A172 (cell line): ENCODE measurements at regions not wholly inside any gene's neighbourhood (a gene's known extent, or its start where the extent isn't known, plus 50 kb on each side); places are given as distances from the start of the nearest gene placed in this dataset.
A peak's percentile ranks its signal among the peaks of the same experiment; 100 is the strongest.
"Not testable (repeated sequence)": the region's sequence is repeated elsewhere in the genome, so short reads cannot be mapped to it uniquely, and the experiment has no call there.

Experiments
- DNase-seq: peaks from one replicate; pipeline ENCODE4 v3.0.0-alpha.2; 2015; ENCODE audit warnings: low spot score

DNA sequence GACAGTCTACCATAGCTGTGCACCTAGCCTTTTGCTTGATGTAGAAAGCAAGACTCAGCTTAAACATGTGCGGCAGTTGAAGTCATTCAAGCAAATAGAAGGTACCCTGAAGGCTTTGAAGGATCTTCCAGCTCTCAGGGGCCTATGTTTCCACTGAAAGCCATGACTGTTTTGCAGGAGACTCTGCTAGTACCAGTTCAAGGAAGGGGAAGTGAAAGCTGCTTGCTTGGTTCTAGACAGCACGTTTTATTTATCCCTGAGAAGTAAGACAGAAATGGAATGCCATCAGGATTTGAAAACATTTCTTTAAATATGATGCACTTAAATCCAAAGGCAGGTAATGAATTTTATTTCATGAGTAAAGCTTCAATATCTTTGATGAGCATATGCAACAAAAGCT is 311.4 kb downstream of the PDCD6IP start:
- DNase-seq, result no peak

DNA sequence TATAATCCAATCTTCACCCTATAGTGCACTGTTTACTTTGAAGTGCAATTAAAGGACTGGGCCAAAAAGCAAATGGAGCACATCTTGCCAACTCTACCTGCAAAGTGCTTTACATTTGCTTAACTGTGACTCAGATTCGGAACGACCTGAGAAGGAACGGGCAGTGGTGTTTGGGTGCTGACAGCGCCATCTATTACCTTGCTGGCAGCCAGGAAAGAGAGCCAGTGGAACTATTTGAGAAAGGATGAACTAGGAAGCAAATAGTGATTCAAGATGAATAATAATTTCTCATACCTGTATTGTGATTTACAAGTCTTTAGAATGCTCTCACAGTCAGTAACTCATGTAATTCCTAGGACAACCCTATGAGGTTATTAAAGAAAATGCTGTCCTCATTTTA is 312.9 kb downstream of the PDCD6IP start:
- no peak for DNase-seq

DNA sequence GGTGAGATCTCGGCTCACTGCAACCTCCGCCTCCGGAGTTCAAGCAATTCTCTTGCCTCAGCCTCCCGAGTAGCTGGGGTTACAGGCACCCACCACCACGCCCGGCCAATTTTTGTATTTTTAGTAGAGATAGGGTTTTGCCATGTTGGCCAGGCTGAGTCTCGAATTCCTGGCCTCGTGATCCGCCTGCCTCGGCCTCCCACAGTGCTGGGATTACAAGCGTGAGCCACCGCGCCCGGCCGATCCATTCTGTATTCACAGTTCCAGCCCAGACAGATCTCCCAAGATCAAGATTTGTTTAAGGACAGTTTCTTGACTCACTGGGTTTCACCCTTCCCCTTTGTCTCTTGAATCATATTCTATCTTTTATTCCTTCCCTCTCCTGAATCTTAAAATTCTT is 313.8 kb downstream of the PDCD6IP start:
- not testable (repeated sequence) for DNase-seq

DNA sequence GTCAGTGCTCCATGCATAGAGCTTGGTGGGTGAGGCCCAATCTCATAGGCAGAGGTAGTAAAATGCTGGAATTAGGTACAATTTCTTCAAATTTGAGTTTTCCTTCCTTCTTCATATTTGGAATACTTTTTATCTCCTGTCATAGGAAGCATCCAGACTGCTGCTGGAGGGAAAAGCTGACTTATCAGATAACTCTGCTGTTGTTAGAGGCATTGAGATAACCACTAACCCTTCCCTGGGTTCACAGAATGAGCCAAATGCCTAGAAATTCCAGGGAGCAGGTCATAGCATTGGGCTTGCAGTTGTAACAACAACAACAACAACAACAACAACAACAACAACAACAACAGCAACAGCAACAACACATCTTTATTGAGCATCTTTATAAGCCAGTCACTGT is 332.7 kb downstream of the PDCD6IP start:
- no peak for DNase-seq

DNA sequence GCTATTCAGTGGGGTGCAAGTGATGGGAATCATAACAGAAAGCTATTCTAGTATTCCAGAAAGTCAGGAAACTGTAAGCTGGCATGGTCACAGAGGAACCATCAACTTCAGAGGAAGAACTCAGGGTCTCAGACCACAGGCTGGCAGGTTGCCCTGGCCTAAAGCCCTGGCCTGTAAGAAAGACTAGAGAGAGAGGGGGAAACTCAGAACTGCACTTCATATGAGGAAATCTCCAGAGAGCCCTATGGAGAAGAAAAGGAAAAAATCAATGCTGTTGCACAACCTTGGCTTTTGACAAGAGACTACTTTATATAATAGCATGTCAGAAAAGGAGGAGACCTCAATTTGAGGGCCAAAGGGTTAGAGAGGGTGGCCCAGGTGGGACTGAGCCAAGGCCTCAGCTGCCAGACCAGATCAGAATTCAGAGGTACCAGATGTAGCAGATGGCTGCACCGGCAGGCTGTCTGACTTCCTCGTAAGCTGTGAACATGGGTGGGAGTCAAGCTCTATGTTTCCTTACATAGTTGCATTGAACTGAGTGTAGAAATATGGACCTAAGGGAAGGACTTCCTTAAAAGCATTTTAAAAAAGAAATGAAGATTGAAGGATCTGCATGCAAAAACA is 333.8 kb downstream of the PDCD6IP start:
- DNase-seq, result no peak

- no peak for DNase-seq
Observed at GRCh38 chr3:34139566-34139965, 341.1 kb downstream of the PDCD6IP start.

GRCh38 chr3:34140616-34141015 is 342.2 kb downstream of the PDCD6IP start:
- no peak for DNase-seq

DNA sequence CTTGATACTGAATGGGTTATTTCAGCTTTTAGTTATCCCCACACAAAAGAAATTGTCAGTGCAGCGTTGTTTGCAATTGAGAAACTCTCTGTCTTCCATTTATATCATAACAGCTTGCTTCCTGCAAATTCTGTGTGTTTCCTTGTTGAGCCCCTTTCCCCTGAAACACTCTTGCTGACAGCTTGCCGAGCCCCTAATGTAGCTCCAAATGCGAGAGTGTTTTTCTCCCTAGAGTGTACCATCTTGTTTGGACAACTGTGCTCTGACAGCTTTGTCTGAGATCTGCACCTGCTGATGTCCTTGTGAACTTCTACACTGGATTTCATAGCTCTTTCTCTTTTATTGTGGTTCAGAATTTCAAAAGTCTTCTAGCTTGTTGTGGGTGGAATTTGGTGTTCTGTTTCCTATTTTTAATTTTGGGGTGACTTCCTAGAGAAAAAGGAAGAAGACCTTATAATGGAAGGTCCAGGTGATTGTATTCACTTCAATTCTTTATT is 343.5 kb downstream of the PDCD6IP start:
- DNase-seq, result no peak

DNA sequence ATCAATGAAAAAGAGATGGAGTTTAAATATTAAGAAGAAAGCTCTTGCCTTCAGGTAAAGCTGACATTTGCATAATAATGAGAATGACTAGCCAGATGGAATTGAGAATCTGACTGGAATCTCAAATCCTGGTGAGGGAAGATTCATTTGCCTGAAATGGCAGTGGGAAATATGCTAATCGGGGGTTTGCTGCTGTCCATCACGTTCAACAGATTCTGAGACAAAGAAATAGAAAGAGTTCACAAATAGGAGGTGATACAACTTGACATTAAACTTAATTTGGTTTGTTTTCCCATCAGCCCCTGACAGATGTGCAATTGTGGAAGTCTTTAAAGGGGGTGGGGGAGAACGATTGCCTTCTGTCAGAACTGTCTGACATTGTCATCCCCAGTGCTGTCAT is 347.4 kb downstream of the PDCD6IP start:
- no peak for DNase-seq

DNA sequence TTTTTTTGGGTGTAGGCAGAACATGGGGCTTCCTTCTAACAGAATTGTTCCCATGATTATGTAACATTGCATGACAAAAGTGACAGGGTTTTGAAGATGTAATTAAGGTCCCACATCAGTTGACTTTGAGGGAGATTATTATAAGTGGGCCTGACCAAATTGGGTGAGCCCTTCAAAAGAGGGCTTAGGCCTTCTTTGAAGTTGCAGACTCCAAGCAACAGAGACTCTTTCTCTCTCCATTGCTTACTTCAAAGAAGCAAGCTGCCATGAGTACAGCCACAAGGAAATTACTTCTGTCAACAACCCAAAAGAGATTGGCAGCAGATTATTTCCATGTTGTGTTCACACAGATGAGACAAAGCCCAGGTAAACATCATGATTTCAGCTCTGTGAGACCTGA is 348.2 kb downstream of the PDCD6IP start:
- DNase-seq, result no peak

GRCh38 chr3:34150992-34151391 is 352.6 kb downstream of the PDCD6IP start:
- DNase-seq, result no peak

- DNase-seq, result no peak
Observed at GRCh38 chr3:34152656-34153055, 354.2 kb downstream of the PDCD6IP start.

- DNase-seq, result no peak
Observed at GRCh38 chr3:34155108-34155507, 356.7 kb downstream of the PDCD6IP start.

GRCh38 chr3:34155666-34156065 is 357.2 kb downstream of the PDCD6IP start:
- no peak for DNase-seq

- DNase-seq, result no peak
Observed at GRCh38 chr3:34157491-34157890, 359.1 kb downstream of the PDCD6IP start.

GRCh38 chr3:34159613-34160420 is 361.4 kb downstream of the PDCD6IP start:
- DNase-seq, result no peak

DNA sequence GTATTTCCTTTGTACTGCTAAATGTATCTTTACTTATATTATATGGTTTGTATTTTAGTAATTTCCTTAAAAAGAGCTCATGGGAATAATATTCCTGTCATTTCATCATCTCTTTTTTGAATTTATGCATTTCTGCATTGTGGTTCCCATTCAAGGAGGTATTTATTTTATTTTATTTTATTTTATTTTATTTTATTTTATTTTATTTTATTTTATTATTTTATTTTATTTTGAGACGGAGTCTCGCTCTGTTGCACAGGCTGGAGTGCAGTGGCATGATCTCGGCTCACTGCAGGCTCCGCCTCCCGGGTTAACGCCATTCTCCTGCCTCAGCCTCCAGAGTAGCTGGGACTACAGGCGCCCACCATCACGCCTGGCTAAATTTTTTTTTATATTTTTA is 371.2 kb downstream of the PDCD6IP start:
- DNase-seq, result not testable (repeated sequence)

GRCh38 chr3:34174740-34175139 is 376.3 kb downstream of the PDCD6IP start:
- no peak for DNase-seq

GRCh38 chr3:34175636-34176176 is 377.3 kb downstream of the PDCD6IP start:
- no peak for DNase-seq

GRCh38 chr3:34176723-34177122 is 378.3 kb downstream of the PDCD6IP start:
- no peak for DNase-seq

DNA sequence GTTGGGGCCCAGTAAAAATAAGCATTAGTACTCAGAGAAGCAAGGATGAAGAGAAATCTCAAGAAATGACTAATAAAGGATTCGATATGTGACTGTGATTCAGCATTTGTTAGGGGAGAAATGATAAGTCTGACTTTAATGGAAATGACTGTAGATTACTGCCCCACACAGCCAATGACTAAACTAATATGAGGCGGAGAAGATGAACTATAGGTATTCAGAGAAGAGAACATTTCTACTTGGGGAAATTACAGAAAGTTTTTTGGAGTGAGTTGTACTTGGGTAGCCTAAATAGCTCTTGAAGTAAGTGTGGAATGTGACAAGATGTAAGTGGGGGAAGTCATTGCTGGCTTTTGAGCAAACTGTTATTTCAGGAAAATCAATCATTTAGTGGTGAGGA is 380.0 kb downstream of the PDCD6IP start:
- DNase-seq, result peak; percentile 30

GRCh38 chr3:34179716-34180115 is 381.3 kb downstream of the PDCD6IP start:
- DNase-seq, result no peak

- no peak for DNase-seq
Observed at GRCh38 chr3:34180532-34180931, 382.1 kb downstream of the PDCD6IP start.
